ENCODE measurements at regions not wholly inside any gene's neighbourhood (a gene's known extent, or its start where the extent isn't known, plus 50 kb on each side); places are given as distances from the start of the nearest gene placed in this dataset.
"Not testable (repeated sequence)": the region's sequence is repeated elsewhere in the genome, so short reads cannot be mapped to it uniquely, and the experiment has no call there.

DNA sequence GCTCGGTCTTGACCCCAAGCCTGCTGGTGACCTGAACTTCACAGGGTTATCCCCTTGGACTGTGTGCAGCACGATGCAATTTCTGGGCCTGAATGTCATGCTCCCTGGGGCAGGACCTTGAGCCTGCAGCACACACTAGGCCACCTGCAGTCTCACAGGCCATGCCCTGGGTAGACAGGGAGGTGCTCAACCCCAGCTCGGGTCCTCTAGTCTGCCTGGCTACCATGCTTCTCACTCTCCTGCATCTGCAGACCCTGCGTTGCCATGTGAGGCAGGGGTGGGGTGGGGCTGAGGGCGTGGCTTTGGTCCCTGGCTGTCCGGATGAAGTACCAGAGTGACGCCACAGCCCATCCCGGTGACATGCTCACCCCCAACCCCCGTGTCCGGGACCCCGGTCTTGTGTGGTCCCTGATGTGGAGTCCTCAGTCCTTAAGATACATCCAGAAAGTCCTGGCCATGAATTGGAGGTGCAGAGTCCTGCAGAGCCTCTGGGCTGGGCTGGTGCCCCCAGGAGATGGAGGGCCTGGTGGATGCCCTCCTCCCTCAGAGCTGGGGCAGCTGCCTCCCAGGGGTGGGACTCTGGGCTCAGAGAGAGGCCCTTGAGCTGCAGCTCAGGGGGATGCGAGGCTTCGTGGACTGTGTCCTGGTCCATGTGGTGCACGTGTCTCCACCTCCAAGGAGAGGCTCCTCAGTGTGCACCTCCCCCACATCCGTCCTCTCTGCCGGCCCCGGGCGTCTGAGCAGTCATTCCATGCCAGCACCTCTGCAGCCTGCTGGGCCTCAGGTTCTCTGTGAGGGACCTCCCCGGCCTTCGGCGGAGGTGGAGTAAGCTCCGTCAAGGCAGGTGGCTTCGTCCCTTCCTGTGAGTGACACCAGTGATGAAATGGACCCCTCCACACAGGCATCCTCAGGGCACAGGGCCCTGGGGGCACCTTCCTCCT is 402.1 kb downstream of the TMEM121 start:
- TF ChIP-seq, protein P1, sequence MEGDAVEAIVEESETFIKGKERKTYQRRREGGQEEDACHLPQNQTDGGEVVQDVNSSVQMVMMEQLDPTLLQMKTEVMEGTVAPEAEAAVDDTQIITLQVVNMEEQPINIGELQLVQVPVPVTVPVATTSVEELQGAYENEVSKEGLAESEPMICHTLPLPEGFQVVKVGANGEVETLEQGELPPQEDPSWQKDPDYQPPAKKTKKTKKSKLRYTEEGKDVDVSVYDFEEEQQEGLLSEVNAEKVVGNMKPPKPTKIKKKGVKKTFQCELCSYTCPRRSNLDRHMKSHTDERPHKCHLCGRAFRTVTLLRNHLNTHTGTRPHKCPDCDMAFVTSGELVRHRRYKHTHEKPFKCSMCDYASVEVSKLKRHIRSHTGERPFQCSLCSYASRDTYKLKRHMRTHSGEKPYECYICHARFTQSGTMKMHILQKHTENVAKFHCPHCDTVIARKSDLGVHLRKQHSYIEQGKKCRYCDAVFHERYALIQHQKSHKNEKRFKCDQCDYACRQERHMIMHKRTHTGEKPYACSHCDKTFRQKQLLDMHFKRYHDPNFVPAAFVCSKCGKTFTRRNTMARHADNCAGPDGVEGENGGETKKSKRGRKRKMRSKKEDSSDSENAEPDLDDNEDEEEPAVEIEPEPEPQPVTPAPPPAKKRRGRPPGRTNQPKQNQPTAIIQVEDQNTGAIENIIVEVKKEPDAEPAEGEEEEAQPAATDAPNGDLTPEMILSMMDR (IDR thresholded peaks at IDR 0.05; ENCODE audit: low read depth, low read length): not testable (repeated sequence)
- not testable (repeated sequence) for TF ChIP-seq POLR2A (IDR thresholded peaks at IDR 0.05; ENCODE audit: extremely low read depth, insufficient read length); MYC (IDR thresholded peaks at IDR 0.05; ENCODE audit: low read depth, low read length)
- TF ChIP-seq, protein P2, sequence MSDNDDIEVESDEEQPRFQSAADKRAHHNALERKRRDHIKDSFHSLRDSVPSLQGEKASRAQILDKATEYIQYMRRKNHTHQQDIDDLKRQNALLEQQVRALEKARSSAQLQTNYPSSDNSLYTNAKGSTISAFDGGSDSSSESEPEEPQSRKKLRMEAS (IDR thresholded peaks at IDR 0.05; ENCODE audit: low read depth, low read length): not testable (repeated sequence)

Measured in NB4 (cell line).